DOHH2 (cell line): ENCODE measurements at regions not wholly inside any gene's neighbourhood (a gene's known extent, or its start where the extent isn't known, plus 50 kb on each side); places are given as distances from the start of the nearest gene placed in this dataset.

ENCODE experiments used
- H3F3A ChIP-seq: fragments of 200-600 bp; sonication (generic), shearing (Covaris generic); 2 replicates; pipeline ENCODE4 v1.6.0; 2016; ENCODE audit warnings: antibody characterized with exemption, mild to moderate bottlenecking; ENCODE audit not compliant: control insufficient read depth, insufficient read depth
- H3K27ac ChIP-seq: fragments of 200-600 bp; sonication (generic); 2 replicates; pipeline ENCODE4 v1.5.1; 2014; ENCODE audit warnings: low read depth, mild to moderate bottlenecking, low read length, moderate library complexity
- H3K27me3 ChIP-seq: fragments of 200-600 bp; sonication (generic); 2 replicates; pipeline ENCODE4 v1.6.1; 2014; ENCODE audit warnings: mild to moderate bottlenecking, low read length, mixed read lengths; ENCODE audit not compliant: control insufficient read depth
- H3K36me3 ChIP-seq: fragments of 200-600 bp; sonication (generic); 2 replicates; pipeline ENCODE4 v1.6.1; 2014; ENCODE audit warnings: mild to moderate bottlenecking, low read length, moderate library complexity, mixed read lengths; ENCODE audit not compliant: control insufficient read depth
- H3K4me1 ChIP-seq: fragments of 200-600 bp; sonication (generic); 2 replicates; pipeline ENCODE4 v1.6.1; 2014; ENCODE audit warnings: mild to moderate bottlenecking, low read length, mixed read lengths; ENCODE audit not compliant: control insufficient read depth
- H3K4me2 ChIP-seq: fragments of 200-600 bp; sonication (generic); 2 replicates; pipeline ENCODE4 v1.6.0; 2014; ENCODE audit warnings: mild to moderate bottlenecking, low read length, moderate library complexity
- H3K4me3 ChIP-seq: fragments of 200-600 bp; sonication (generic); 2 replicates; pipeline ENCODE4 v1.5.1; 2014; ENCODE audit warnings: mild to moderate bottlenecking, low read length, mixed read lengths
- H3K79me2 ChIP-seq: fragments of 200-600 bp; sonication (generic); 2 replicates; pipeline ENCODE4 v1.6.1; 2014; ENCODE audit warnings: mild to moderate bottlenecking, low read length, mixed read lengths; ENCODE audit not compliant: control insufficient read depth
- H3K9me2 ChIP-seq: fragments of 200-600 bp; sonication (generic); replicated peaks from 2 replicates; pipeline ENCODE4 v1.6.1; 2014; ENCODE audit warnings: mild to moderate bottlenecking, low read length, mixed read lengths; ENCODE audit not compliant: control insufficient read depth
- H3K9me3 ChIP-seq: fragments of 200-600 bp; sonication (generic); 2 replicates; pipeline ENCODE4 v1.6.1; 2014; ENCODE audit warnings: antibody characterized with exemption, low read length, mixed read lengths; ENCODE audit not compliant: control insufficient read depth, insufficient read depth
- H4K20me1 ChIP-seq: fragments of 200-600 bp; sonication (generic); 2 replicates; pipeline ENCODE4 v1.6.0; 2014; ENCODE audit warnings: low read depth, mild to moderate bottlenecking, antibody characterized with exemption, low read length, moderate library complexity; ENCODE audit not compliant: control insufficient read depth, insufficient read depth
- EZH2phosphoT487 ChIP-seq: fragments of 200-600 bp; sonication (generic); IDR thresholded peaks from 2 replicates; pipeline ENCODE4 v1.6.1; 2017; ENCODE audit warnings: borderline replicate concordance, mild to moderate bottlenecking, antibody characterized with exemption, low read length, moderate library complexity, mixed read lengths
- TF ChIP-seq, protein P1 (sequence below): fragments of 200-600 bp; sonication (generic); IDR thresholded peaks from one replicate; pipeline ENCODE4 v1.5.1; 2014; ENCODE audit warnings: antibody characterized with exemption, mild to moderate bottlenecking, low read depth, low read length; ENCODE audit not compliant: poor library complexity, severe bottlenecking

GRCh38 chr13:76043874-76044273, 407.7 kb downstream of the LMO7 start:
- H3K4me1 ChIP-seq: no peaks in the 10 kb centered on the region
- no peaks in the 10 kb centered on the region for H3K9me2 ChIP-seq
- H3K79me2 ChIP-seq: no peaks in the 10 kb centered on the region
- H3F3A ChIP-seq: no peaks in the 10 kb centered on the region
- H3K36me3 ChIP-seq: no peaks in the 10 kb centered on the region
- no peak overlapping the region for H3K4me3 ChIP-seq
- H4K20me1 ChIP-seq: no peaks in the 10 kb centered on the region
- TF ChIP-seq EZH2phosphoT487: no peak
- TF ChIP-seq, protein P1, sequence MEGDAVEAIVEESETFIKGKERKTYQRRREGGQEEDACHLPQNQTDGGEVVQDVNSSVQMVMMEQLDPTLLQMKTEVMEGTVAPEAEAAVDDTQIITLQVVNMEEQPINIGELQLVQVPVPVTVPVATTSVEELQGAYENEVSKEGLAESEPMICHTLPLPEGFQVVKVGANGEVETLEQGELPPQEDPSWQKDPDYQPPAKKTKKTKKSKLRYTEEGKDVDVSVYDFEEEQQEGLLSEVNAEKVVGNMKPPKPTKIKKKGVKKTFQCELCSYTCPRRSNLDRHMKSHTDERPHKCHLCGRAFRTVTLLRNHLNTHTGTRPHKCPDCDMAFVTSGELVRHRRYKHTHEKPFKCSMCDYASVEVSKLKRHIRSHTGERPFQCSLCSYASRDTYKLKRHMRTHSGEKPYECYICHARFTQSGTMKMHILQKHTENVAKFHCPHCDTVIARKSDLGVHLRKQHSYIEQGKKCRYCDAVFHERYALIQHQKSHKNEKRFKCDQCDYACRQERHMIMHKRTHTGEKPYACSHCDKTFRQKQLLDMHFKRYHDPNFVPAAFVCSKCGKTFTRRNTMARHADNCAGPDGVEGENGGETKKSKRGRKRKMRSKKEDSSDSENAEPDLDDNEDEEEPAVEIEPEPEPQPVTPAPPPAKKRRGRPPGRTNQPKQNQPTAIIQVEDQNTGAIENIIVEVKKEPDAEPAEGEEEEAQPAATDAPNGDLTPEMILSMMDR: no peak
- no peak overlapping the region for H3K27ac ChIP-seq
- no peaks in the 10 kb centered on the region for H3K9me3 ChIP-seq
- no peaks in the 10 kb centered on the region for H3K27me3 ChIP-seq
- no peak overlapping the region for H3K4me2 ChIP-seq

DNA sequence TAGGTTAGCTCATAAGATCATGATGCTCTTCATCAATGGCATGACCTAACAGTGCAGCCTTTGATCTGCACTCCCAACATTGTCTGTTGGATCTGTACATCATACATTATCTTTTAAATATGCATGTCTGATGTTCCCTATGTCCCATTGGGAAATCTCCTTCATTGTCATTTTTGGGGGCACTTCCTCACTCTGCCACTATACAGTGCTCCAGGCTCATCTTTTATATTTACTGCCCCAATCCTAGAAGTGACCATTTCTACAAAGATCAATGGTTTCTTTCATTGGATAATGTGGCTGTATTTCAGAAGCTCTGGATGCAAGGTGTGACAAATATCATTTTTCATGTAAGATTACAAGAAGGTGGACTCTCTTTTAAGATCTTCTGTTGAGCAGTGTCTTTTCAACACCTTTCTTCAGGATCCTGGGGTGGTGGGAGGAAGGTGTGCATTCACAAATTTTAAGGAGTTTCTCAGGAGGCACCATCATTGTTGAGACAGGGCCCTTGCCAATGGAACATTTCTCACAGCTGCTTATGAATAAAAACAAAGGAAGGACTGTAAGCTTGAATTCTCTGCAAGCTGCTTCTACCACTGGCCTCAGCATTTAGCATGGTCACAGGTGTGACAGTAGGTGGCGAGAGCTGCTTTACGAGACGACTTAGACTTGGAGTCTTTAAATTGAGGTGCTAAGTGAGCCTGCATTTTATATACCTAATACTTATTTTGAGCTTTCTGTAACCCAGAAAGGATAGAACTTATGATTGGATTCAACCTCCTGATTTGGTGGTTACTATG, 403.0 kb downstream of the LMO7 start:
- Histone ChIP-seq H3K9me2 (no peaks in the 10 kb centered on the region), H3K79me2 (no peaks in the 10 kb centered on the region), H4K20me1 (no peaks in the 10 kb centered on the region), H3K36me3 (no peaks in the 10 kb centered on the region), H3F3A (no peaks in the 10 kb centered on the region), H3K4me2 (no peak overlapping the region), H3K4me3 (no peak overlapping the region), H3K4me1 (no peaks in the 10 kb centered on the region), H3K9me3 (no peaks in the 10 kb centered on the region), H3K27ac (no peak overlapping the region), H3K27me3 (no peaks in the 10 kb centered on the region)
- TF ChIP-seq EZH2phosphoT487: no peak
- TF ChIP-seq, protein P1: peak; percentile 22

GRCh38 chr13:76036176-76036575, 400.0 kb downstream of the LMO7 start:
- Histone ChIP-seq H3K4me3 (no peak overlapping the region), H3K9me2 (no peaks in the 10 kb centered on the region), H3K27ac (no peak overlapping the region), H3K27me3 (no peaks in the 10 kb centered on the region), H3K4me1 (no peaks in the 10 kb centered on the region), H3K4me2 (no peak overlapping the region), H3K79me2 (no peaks in the 10 kb centered on the region), H3F3A (no peaks in the 10 kb centered on the region), H4K20me1 (no peaks in the 10 kb centered on the region), H3K9me3 (no peaks in the 10 kb centered on the region), H3K36me3 (no peaks in the 10 kb centered on the region)
- TF ChIP-seq EZH2phosphoT487: no peak
- TF ChIP-seq, protein P1: no peak
